Esophagus muscularis mucosa (tissue), 3 donors: ENCODE measurements at regions not wholly inside any gene's neighbourhood (a gene's known extent, or its start where the extent isn't known, plus 50 kb on each side); places are given as distances from the start of the nearest gene placed in this dataset.

Experiments used
- EP300 ChIP-seq: sonication (generic); formaldehyde crosslinking; IDR thresholded peaks from one replicate; pipeline ENCODE4 v1.6.1; 2017; ENCODE audit warnings: antibody characterized with exemption
- TF ChIP-seq, protein P1 (sequence below), 3 experiments: fragments of 200-600 bp in 2 of 3; fragments of 450-650 bp in 1 of 3; sonication (generic) in 2 of 3; IDR thresholded peaks; one replicate each; pipeline ENCODE4 v1.5.1; 2017 to 2019; ENCODE audit warnings: antibody characterized with exemption in 3 of 3, mild to moderate bottlenecking in 2 of 3, moderate library complexity in 1 of 3

DNA sequence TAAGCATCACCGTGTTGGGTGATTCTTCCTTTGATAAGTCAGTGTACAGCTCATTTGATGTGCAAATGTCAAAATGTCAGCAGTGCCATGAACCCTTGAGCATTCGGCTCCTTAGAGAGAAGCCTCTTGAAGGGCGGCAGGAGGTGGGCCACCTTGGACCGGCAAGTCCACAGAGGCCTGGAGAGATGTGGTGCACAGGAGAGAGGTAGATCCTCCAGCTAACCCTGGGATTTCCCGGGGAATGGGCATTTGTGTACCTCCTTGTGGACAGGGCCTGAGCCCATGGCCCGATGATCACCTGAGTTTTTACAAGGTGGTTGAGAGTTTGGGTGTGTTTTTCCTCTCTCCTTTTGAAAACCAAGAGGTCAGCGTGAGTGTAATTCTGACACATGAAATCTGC is 133.2 kb upstream of the RCN1 start:
- TF ChIP-seq, protein P1, sequence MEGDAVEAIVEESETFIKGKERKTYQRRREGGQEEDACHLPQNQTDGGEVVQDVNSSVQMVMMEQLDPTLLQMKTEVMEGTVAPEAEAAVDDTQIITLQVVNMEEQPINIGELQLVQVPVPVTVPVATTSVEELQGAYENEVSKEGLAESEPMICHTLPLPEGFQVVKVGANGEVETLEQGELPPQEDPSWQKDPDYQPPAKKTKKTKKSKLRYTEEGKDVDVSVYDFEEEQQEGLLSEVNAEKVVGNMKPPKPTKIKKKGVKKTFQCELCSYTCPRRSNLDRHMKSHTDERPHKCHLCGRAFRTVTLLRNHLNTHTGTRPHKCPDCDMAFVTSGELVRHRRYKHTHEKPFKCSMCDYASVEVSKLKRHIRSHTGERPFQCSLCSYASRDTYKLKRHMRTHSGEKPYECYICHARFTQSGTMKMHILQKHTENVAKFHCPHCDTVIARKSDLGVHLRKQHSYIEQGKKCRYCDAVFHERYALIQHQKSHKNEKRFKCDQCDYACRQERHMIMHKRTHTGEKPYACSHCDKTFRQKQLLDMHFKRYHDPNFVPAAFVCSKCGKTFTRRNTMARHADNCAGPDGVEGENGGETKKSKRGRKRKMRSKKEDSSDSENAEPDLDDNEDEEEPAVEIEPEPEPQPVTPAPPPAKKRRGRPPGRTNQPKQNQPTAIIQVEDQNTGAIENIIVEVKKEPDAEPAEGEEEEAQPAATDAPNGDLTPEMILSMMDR (IDR thresholded peaks at IDR 0.05), result no peak
- TF ChIP-seq EP300, result no peak
